GM21390 (cell line): ENCODE measurements at regions not wholly inside any gene's neighbourhood (a gene's known extent, or its start where the extent isn't known, plus 50 kb on each side); places are given as distances from the start of the nearest gene placed in this dataset.
"Not testable (repeated sequence)": the region's sequence is repeated elsewhere in the genome, so short reads cannot be mapped to it uniquely, and the experiment has no call there.

Source experiments
- ATAC-seq: cut with Tn5 transposase; IDR thresholded peaks from one replicate; pipeline ENCODE4 v1.9.1; 2021; ENCODE audit not compliant: unreplicated experiment

GRCh38 chr15:98263787-98264186, 303.3 kb downstream of the ARRDC4 start:
- no peak for ATAC-seq

GRCh38 chr15:98266295-98266694, 305.8 kb downstream of the ARRDC4 start:
- ATAC-seq: no peak

GRCh38 chr15:98268163-98268562, 307.7 kb downstream of the ARRDC4 start:
- no peak for ATAC-seq

GRCh38 chr15:98272625-98273024, 312.1 kb downstream of the ARRDC4 start:
- no peak for ATAC-seq

GRCh38 chr15:98276018-98276417, 315.5 kb downstream of the ARRDC4 start:
- no peak for ATAC-seq

GRCh38 chr15:98277602-98278001, 317.1 kb downstream of the ARRDC4 start:
- ATAC-seq: no peak

GRCh38 chr15:98280284-98280975, 319.9 kb downstream of the ARRDC4 start:
- ATAC-seq: no peak

- ATAC-seq: no peak
Measured at GRCh38 chr15:98281130-98281529, 320.6 kb downstream of the ARRDC4 start.

- no peak for ATAC-seq
Measured at GRCh38 chr15:98282656-98283332, 322.3 kb downstream of the ARRDC4 start.

GRCh38 chr15:98286200-98286599, 325.7 kb downstream of the ARRDC4 start:
- ATAC-seq: no peak

GRCh38 chr15:98286831-98287230, 326.3 kb downstream of the ARRDC4 start:
- no peak for ATAC-seq

- no peak for ATAC-seq
Measured at GRCh38 chr15:98288091-98288590, 327.6 kb downstream of the ARRDC4 start.

GRCh38 chr15:98289747-98290146, 329.2 kb downstream of the ARRDC4 start:
- no peak for ATAC-seq

- ATAC-seq: no peak
Measured at GRCh38 chr15:98292442-98293240, 332.1 kb downstream of the ARRDC4 start.

GRCh38 chr15:98294126-98294525, 333.6 kb downstream of the ARRDC4 start:
- ATAC-seq: no peak

- ATAC-seq: not testable (repeated sequence)
Measured at GRCh38 chr15:98295101-98295759, 334.7 kb downstream of the ARRDC4 start.

GRCh38 chr15:98296653-98297052, 336.1 kb downstream of the ARRDC4 start:
- no peak for ATAC-seq

- no peak for ATAC-seq
Measured at GRCh38 chr15:98304371-98304770, 343.9 kb downstream of the ARRDC4 start.

- ATAC-seq: no peak
Measured at GRCh38 chr15:98308117-98308516, 340.2 kb upstream of the IGF1R start.

GRCh38 chr15:98311566-98312188, 336.7 kb upstream of the IGF1R start:
- peak; percentile 94 for ATAC-seq

GRCh38 chr15:98312913-98313312, 335.4 kb upstream of the IGF1R start:
- no peak for ATAC-seq
